Natural killer cell (primary cell): ENCODE measurements at regions not wholly inside any gene's neighbourhood (a gene's known extent, or its start where the extent isn't known, plus 50 kb on each side); places are given as distances from the start of the nearest gene placed in this dataset.

Source experiments
- ATAC-seq, 3 donors: fragments of 150-1000 bp in 2 of 3; fragments of 200-7000 bp in 1 of 3; cut with Tn5 transposase; 1 replicate in 1 of 3; 2 replicates in 2 of 3; pipeline ENCODE4 v1.10.0; 2021; ENCODE audit warnings: mild to moderate bottlenecking in 2 of 3, moderate library complexity in 2 of 3
- DNase-seq, 2 donors: peaks; one replicate each; pipeline versions ENCODE4 v3.0.0 to v3.0.0-alpha.2; 2013 to 2021; ENCODE audit warnings: mixed read lengths in 1 of 2
- H3K27ac ChIP-seq: one replicate; pipeline ENCODE4 v1.5.1; 2013; ENCODE audit warnings: mild to moderate bottlenecking, low read length
- H3K27me3 ChIP-seq: one replicate; pipeline ENCODE4 v1.6.1; 2013; ENCODE audit warnings: low read length; ENCODE audit not compliant: control insufficient read depth, insufficient read depth
- H3K36me3 ChIP-seq: one replicate; pipeline ENCODE4 v1.6.1; 2013; ENCODE audit warnings: low read length; ENCODE audit not compliant: control insufficient read depth, insufficient read depth
- H3K4me1 ChIP-seq: one replicate; pipeline ENCODE4 v1.6.1; 2013; ENCODE audit warnings: low read length; ENCODE audit not compliant: control insufficient read depth, insufficient read depth
- H3K4me3 ChIP-seq: one replicate; pipeline ENCODE4 v1.5.1; 2013; ENCODE audit warnings: low read length
- H3K9me3 ChIP-seq: one replicate; pipeline ENCODE4 v1.6.1; 2013; ENCODE audit warnings: low read length; ENCODE audit not compliant: control insufficient read depth, insufficient read depth
- H3K27ac Mint-ChIP-seq, 2 donors: one replicate each; pipeline ENCODE4 v1.8.0; 2022; ENCODE audit warnings: mild to moderate bottlenecking in 2 of 2, mixed read lengths in 2 of 2, moderate library complexity in 1 of 2
- H3K27me3 Mint-ChIP-seq, 2 donors: one replicate each; pipeline ENCODE4 v1.8.0; 2022; ENCODE audit warnings: low read depth in 2 of 2, mixed read lengths in 2 of 2
- H3K36me3 Mint-ChIP-seq: one replicate; pipeline ENCODE4 v1.8.0; 2022; ENCODE audit warnings: mixed read lengths
- H3K4me1 Mint-ChIP-seq, 2 donors: one replicate each; pipeline ENCODE4 v1.8.0; 2022; ENCODE audit warnings: mixed read lengths in 2 of 2
- H3K4me3 Mint-ChIP-seq: one replicate; pipeline ENCODE4 v1.8.0; 2022; ENCODE audit warnings: mild to moderate bottlenecking, moderate library complexity, mixed read lengths
- H3K9me3 Mint-ChIP-seq, 2 donors: one replicate each; pipeline ENCODE4 v1.8.0; 2022; ENCODE audit warnings: mixed read lengths in 2 of 2
- CTCF ChIP-seq: fragments of 200-600 bp; IDR thresholded peaks from one replicate; pipeline ENCODE4 v1.8.0; 2022; ENCODE audit warnings: antibody characterized with exemption
- WGBS: methylation state at CpG from one replicate; pipeline ENCODE4 v1.1.7; 2013; ENCODE audit warnings: missing lambda C conversion rate; ENCODE audit not compliant: insufficient coverage; 5-methylcytosine and 5-hydroxymethylcytosine counted together
- intact Hi-C: fragments of 100-400 bp; cut with micrococcal nuclease; formaldehyde crosslinking; loops from one replicate; pipeline ENCODE4 v1.14.2; 2022

DNA sequence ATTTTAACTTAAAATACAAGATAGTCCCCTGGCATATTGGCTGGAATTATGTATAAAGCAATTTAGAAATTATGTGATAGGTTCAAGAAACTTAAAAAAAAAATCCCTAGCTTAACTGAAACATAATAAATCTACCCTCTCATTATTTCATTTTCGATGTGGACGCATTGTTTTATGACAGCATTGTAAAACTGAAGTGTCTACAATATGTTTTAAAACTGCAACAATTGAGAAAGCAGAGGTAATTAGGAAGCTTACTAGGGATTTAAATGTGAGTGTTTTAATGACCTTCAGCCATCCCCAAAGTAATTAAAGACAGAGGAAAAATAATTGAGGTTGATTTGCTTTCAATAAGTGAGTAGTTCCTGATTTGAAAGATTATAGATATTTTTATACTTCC is 776.0 kb downstream of the TBC1D32 start:
- Mint-ChIP-seq H3K27me3 (no peaks in the 10 kb centered on the region), H3K9me3 (peaks cover 13 to 15% of the 10 kb centered on the region in 2 donors), H3K4me1 (no peaks in the 10 kb centered on the region), H3K36me3 (no peaks in the 10 kb centered on the region), H3K4me3 (no peak overlapping the region), H3K27ac (no peak overlapping the region)
- intact Hi-C loops = no loop called here
- Histone ChIP-seq H3K9me3 (no peaks in the 10 kb centered on the region), H3K4me3 (no peak overlapping the region), H3K4me1 (no peaks in the 10 kb centered on the region), H3K27me3 (no peaks in the 10 kb centered on the region), H3K27ac (no peak overlapping the region), H3K36me3 (no peaks in the 10 kb centered on the region)
- DNase-seq (no peak), ATAC-seq (no peak)
- TF ChIP-seq CTCF = no peak
- WGBS = no CpG with 5 or more reads among the region's 2 CpGs

DNA sequence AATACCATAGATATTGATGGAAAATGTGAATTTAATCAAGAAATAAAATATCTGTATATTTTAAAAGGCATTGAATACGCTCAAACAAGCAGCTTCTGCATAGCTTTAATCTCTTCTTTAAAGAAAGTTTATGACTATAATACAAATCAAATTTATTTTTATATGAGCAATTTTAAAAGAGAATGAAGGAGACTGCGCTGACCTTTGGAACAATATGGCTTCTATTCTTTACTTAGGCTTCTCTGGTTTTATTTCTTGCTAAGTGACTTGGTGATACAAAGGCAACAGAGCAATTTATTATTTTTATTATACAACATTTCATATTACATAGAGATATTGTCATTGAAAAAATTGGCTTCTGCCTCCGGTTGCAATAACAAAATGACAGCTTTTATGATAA is 776.7 kb downstream of the TBC1D32 start:
- H3K9me3 ChIP-seq = no peaks in the 10 kb centered on the region
- no peak for TF ChIP-seq CTCF
- H3K4me3 ChIP-seq = no peak overlapping the region
- H3K36me3 Mint-ChIP-seq = no peaks in the 10 kb centered on the region
- no peak overlapping the region for H3K27ac ChIP-seq
- H3K27me3 ChIP-seq = no peaks in the 10 kb centered on the region
- WGBS = 50% methylated on average over 1 of the region's 3 CpGs
- DNase-seq = no peak
- H3K36me3 ChIP-seq = no peaks in the 10 kb centered on the region
- intact Hi-C loops = no loop called here
- H3K4me1 ChIP-seq = no peaks in the 10 kb centered on the region
- no peak overlapping the region for H3K4me3 Mint-ChIP-seq
- peaks cover 13 to 15% of the 10 kb centered on the region in 2 donors for H3K9me3 Mint-ChIP-seq
- H3K27ac Mint-ChIP-seq = no peak overlapping the region
- no peaks in the 10 kb centered on the region for H3K4me1 Mint-ChIP-seq
- no peak for ATAC-seq
- no peaks in the 10 kb centered on the region for H3K27me3 Mint-ChIP-seq

DNA sequence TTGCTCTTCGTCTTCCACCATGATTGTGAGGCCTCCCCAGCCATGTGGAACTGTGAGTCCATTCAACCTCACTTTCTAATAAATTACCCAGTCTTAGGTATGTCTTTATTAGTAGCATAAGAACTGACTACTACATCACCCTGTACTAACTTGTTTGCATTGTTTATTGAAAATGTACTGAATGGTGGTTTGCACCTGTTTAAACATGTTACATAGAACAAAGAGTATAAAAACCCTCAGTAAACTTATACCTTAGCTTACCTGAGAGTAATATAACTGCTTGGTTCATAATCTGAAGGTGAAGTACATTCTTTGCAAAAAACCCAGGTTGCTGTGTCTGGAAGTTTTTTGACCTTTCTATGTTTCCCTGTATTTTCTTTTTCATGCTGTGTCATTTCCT is 777.8 kb downstream of the TBC1D32 start:
- TF ChIP-seq CTCF = no peak
- Mint-ChIP-seq H3K27ac (no peak overlapping the region), H3K27me3 (no peaks in the 10 kb centered on the region), H3K36me3 (no peaks in the 10 kb centered on the region), H3K4me1 (no peaks in the 10 kb centered on the region), H3K9me3 (peaks cover 12 to 15% of the 10 kb centered on the region in 2 donors), H3K4me3 (no peak overlapping the region)
- Histone ChIP-seq H3K4me1 (no peaks in the 10 kb centered on the region), H3K9me3 (no peaks in the 10 kb centered on the region), H3K4me3 (no peak overlapping the region), H3K36me3 (no peaks in the 10 kb centered on the region), H3K27me3 (no peaks in the 10 kb centered on the region), H3K27ac (no peak overlapping the region)
- intact Hi-C loops = no loop called here
- no CpG with 5 or more reads among the region's 1 CpG for WGBS
- ATAC-seq = no peak
- DNase-seq = no peak

GRCh38 chr6:120553353-120553752 is 780.9 kb downstream of the TBC1D32 start:
- no peaks in the 10 kb centered on the region for H3K36me3 Mint-ChIP-seq
- H3K4me1 ChIP-seq = no peaks in the 10 kb centered on the region
- ATAC-seq (no peak), DNase-seq (no peak)
- no peak overlapping the region for H3K4me3 Mint-ChIP-seq
- H3K27me3 Mint-ChIP-seq = no peaks in the 10 kb centered on the region
- no peaks in the 10 kb centered on the region for H3K4me1 Mint-ChIP-seq
- peaks cover 10% of the 10 kb centered on the region in 2 donors for H3K9me3 Mint-ChIP-seq
- no peak for TF ChIP-seq CTCF
- no peak overlapping the region for H3K4me3 ChIP-seq
- 94% methylated on average over 2 of the region's 4 CpGs for WGBS
- intact Hi-C loops = no loop called here
- no peak overlapping the region for H3K27ac Mint-ChIP-seq
- no peaks in the 10 kb centered on the region for H3K9me3 ChIP-seq
- no peak overlapping the region for H3K27ac ChIP-seq
- H3K27me3 ChIP-seq = no peaks in the 10 kb centered on the region
- no peaks in the 10 kb centered on the region for H3K36me3 ChIP-seq
